ENCODE measurements at regions not wholly inside any gene's neighbourhood (a gene's known extent, or its start where the extent isn't known, plus 50 kb on each side); places are given as distances from the start of the nearest gene placed in this dataset.

GRCh38 chr9:99300603-99301002 is 78.5 kb downstream of the SEC61B start:
- H3K9me3 ChIP-seq: no peaks in the 10 kb centered on the region
- no peak for DNase-seq
- intact Hi-C loops (cut with DNase I): no loop called here
- TF ChIP-seq, protein P1, sequence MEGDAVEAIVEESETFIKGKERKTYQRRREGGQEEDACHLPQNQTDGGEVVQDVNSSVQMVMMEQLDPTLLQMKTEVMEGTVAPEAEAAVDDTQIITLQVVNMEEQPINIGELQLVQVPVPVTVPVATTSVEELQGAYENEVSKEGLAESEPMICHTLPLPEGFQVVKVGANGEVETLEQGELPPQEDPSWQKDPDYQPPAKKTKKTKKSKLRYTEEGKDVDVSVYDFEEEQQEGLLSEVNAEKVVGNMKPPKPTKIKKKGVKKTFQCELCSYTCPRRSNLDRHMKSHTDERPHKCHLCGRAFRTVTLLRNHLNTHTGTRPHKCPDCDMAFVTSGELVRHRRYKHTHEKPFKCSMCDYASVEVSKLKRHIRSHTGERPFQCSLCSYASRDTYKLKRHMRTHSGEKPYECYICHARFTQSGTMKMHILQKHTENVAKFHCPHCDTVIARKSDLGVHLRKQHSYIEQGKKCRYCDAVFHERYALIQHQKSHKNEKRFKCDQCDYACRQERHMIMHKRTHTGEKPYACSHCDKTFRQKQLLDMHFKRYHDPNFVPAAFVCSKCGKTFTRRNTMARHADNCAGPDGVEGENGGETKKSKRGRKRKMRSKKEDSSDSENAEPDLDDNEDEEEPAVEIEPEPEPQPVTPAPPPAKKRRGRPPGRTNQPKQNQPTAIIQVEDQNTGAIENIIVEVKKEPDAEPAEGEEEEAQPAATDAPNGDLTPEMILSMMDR (IDR thresholded peaks at IDR 0.05): no peak
- WGBS, 2 donors: 82 to 90% methylated on average over 3 of the region's 3 CpGs
- no peaks in the 10 kb centered on the region for H3K36me3 ChIP-seq
- no peaks in the 10 kb centered on the region for H3K27me3 ChIP-seq
- H3K4me3 ChIP-seq (replicated peaks in 1 of 3): no peak overlapping the region
- no peak overlapping the region for H3K27ac ChIP-seq
- peaks cover 0 to 6% of the 10 kb centered on the region in 2 donors for H3K4me1 ChIP-seq

DNA sequence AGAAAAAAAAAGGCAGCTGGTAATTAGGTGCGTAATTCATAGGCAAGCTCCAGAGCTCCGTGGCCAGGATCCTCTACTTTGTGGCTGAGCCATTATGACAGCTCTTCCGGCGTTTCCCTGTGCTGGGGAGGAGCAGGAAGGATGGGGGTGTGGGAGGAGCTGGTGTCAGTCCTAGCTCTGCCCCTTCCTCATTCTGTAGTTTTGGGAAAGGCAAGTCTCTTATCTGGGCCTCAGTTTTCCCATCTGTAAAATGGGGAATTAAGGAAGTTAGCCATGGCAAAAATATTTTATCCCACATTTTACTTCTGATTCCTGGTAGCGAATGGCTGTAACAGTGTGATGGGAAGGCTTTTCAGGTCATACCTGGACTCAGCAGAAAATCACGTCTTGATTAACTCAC is 81.1 kb downstream of the SEC61B start:
- no peak for DNase-seq
- no peak overlapping the region for H3K4me3 ChIP-seq (replicated peaks in 1 of 3)
- no peak overlapping the region for H3K27ac ChIP-seq
- TF ChIP-seq, protein P1 (IDR thresholded peaks at IDR 0.05): no peak
- no peak for TF ChIP-seq POLR2A (IDR thresholded peaks at IDR 0.05)
- H3K36me3 ChIP-seq: no peaks in the 10 kb centered on the region
- WGBS, 2 donors: 79 to 81% methylated on average over 6 of the region's 6 CpGs
- H3K9me3 ChIP-seq: no peaks in the 10 kb centered on the region
- no peaks in the 10 kb centered on the region for H3K27me3 ChIP-seq
- H3K4me1 ChIP-seq: no peaks in the 10 kb centered on the region
- intact Hi-C loops (cut with DNase I): no loop called here

DNA sequence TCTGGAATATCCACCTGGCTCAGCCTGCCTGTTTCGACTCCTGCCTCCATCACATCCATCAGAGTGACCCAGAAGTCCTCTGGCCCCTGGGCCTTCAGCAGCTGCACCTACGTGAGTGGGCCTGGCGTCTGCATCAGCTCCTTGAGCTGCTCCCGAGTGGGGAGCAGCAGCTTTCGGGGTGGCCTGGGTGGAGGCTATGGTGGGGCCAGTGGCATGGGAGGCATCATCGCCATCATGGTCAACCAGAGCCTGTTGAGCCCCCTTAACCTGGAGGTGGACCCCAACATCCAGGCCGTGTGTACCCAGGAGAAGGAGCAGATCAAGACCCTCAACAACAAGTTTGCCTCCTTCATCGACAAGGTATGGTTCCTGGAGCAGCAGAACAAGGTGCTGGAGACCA is 83.0 kb downstream of the SEC61B start:
- intact Hi-C loops (cut with DNase I): no loop called here
- no peak overlapping the region for H3K27ac ChIP-seq
- H3K4me3 ChIP-seq (replicated peaks in 1 of 3): no peak overlapping the region
- DNase-seq: no peak
- WGBS, 2 donors: 91 to 94% methylated on average over 6 to 8 of the region's 8 CpGs
- H3K9me3 ChIP-seq: no peaks in the 10 kb centered on the region
- TF ChIP-seq, protein P1 (IDR thresholded peaks at IDR 0.05): no peak
- no peak for TF ChIP-seq POLR2A (IDR thresholded peaks at IDR 0.05)
- no peaks in the 10 kb centered on the region for H3K36me3 ChIP-seq
- H3K27me3 ChIP-seq: no peaks in the 10 kb centered on the region
- H3K4me1 ChIP-seq: no peaks in the 10 kb centered on the region

GRCh38 chr9:99305820-99306811 is 84.0 kb downstream of the SEC61B start:
- Histone ChIP-seq H3K27me3 (no peaks in the 10 kb centered on the region), H3K4me3 (replicated peaks in 1 of 3) (no peak overlapping the region), H3K4me1 (no peaks in the 10 kb centered on the region), H3K27ac (no peak overlapping the region), H3K9me3 (no peaks in the 10 kb centered on the region), H3K36me3 (no peaks in the 10 kb centered on the region)
- DNase-seq: no peak
- 94 to 96% methylated on average over 19 to 37 of the region's 41 CpGs for WGBS, 2 donors
- TF ChIP-seq, protein P1 (IDR thresholded peaks at IDR 0.05): no peak
- TF ChIP-seq POLR2A (IDR thresholded peaks at IDR 0.05): no peak
- intact Hi-C loops (cut with DNase I): no loop called here

GRCh38 chr9:99307851-99308250 is 85.8 kb downstream of the SEC61B start:
- Histone ChIP-seq H3K9me3 (no peaks in the 10 kb centered on the region), H3K4me1 (no peaks in the 10 kb centered on the region), H3K4me3 (replicated peaks in 1 of 3) (no peak overlapping the region), H3K36me3 (no peaks in the 10 kb centered on the region), H3K27ac (no peak overlapping the region), H3K27me3 (no peaks in the 10 kb centered on the region)
- 55 to 65% methylated on average over 4 of the region's 4 CpGs for WGBS, 2 donors
- intact Hi-C loops (cut with DNase I): no loop called here
- no peak for DNase-seq
- TF ChIP-seq, protein P1 (IDR thresholded peaks at IDR 0.05): no peak
- TF ChIP-seq POLR2A (IDR thresholded peaks at IDR 0.05): no peak

Measured in thyroid gland (tissue), 4 donors.